Neuronal stem cell (in vitro differentiated cells): ENCODE measurements at regions not wholly inside any gene's neighbourhood (a gene's known extent, or its start where the extent isn't known, plus 50 kb on each side); places are given as distances from the start of the nearest gene placed in this dataset.

ENCODE experiments used
- DNase-seq: peaks from one replicate; pipeline ENCODE4 v3.0.0-alpha.2; 2013; ENCODE audit warnings: low spot score
- H2AFZ ChIP-seq: one replicate; pipeline ENCODE4 v1.6.1; 2013; ENCODE audit warnings: mild to moderate bottlenecking, low read length, inconsistent platforms
- H2AK5ac ChIP-seq: 2 replicates; pipeline ENCODE4 v1.6.1; 2013; ENCODE audit warnings: low read depth, mild to moderate bottlenecking, inconsistent platforms, low read length, moderate library complexity, mixed read lengths
- H2BK120ac ChIP-seq: 2 replicates; pipeline ENCODE4 v1.6.1; 2013; ENCODE audit warnings: low read depth, mild to moderate bottlenecking, inconsistent platforms, low read length, moderate library complexity, mixed read lengths
- H2BK12ac ChIP-seq: one replicate; pipeline ENCODE4 v1.6.1; 2013; ENCODE audit warnings: low read length, inconsistent platforms
- H2BK15ac ChIP-seq: 2 replicates; pipeline ENCODE4 v1.6.1; 2013; ENCODE audit warnings: mild to moderate bottlenecking, low read length, inconsistent platforms, mixed read lengths
- H2BK5ac ChIP-seq: one replicate; pipeline ENCODE4 v1.6.1; 2013; ENCODE audit warnings: inconsistent platforms, mild to moderate bottlenecking, low read length, moderate library complexity
- H3K14ac ChIP-seq: one replicate; pipeline ENCODE4 v1.6.1; 2013; ENCODE audit warnings: low read length, inconsistent platforms
- H3K18ac ChIP-seq: 2 replicates; pipeline ENCODE4 v1.6.1; 2013; ENCODE audit warnings: low read length, inconsistent platforms
- H3K23ac ChIP-seq: 2 replicates; pipeline ENCODE4 v1.6.1; 2013; ENCODE audit warnings: low read depth, mild to moderate bottlenecking, mixed read lengths, low read length, inconsistent platforms; ENCODE audit not compliant: poor library complexity
- H3K27ac ChIP-seq: replicated peaks from 3 replicates; pipeline ENCODE4 v1.5.1; 2013; ENCODE audit warnings: low read length, inconsistent platforms
- H3K27me3 ChIP-seq, 3 experiments: 2 replicates each; pipeline ENCODE4 v1.6.1; 2013; ENCODE audit warnings: low read length in 3 of 3, mild to moderate bottlenecking in 2 of 3, inconsistent platforms in 1 of 3, low read depth in 1 of 3, mixed read lengths in 1 of 3, moderate library complexity in 1 of 3; ENCODE audit not compliant: control insufficient read depth in 3 of 3, insufficient read depth in 3 of 3
- H3K36me3 ChIP-seq, 2 donors: replicated peaks in 1 of 2; 2 replicates each; pipeline ENCODE4 v1.6.1; 2013; ENCODE audit warnings: low read length in 2 of 2; ENCODE audit not compliant: control insufficient read depth in 2 of 2, insufficient read depth in 2 of 2
- H3K4ac ChIP-seq: 2 replicates; pipeline ENCODE4 v1.6.1; 2013; ENCODE audit warnings: inconsistent platforms, mild to moderate bottlenecking, low read length, moderate library complexity
- H3K4me1 ChIP-seq, 2 donors: 1 replicate in 1 of 2; 2 replicates in 1 of 2; pipeline ENCODE4 v1.6.1; 2013; ENCODE audit warnings: low read length in 2 of 2, low read depth in 1 of 2; ENCODE audit not compliant: control insufficient read depth in 2 of 2, insufficient read depth in 1 of 2
- H3K4me2 ChIP-seq: one replicate; pipeline ENCODE4 v1.6.1; 2013; ENCODE audit warnings: mild to moderate bottlenecking, low read length, inconsistent platforms; ENCODE audit not compliant: insufficient read depth, poor library complexity, severe bottlenecking
- H3K4me3 ChIP-seq, 2 donors: 2 replicates each; pipeline ENCODE4 v1.5.1; 2013; ENCODE audit warnings: low read length in 2 of 2, mild to moderate bottlenecking in 2 of 2, inconsistent platforms in 1 of 2, moderate library complexity in 1 of 2
- H3K79me1 ChIP-seq: one replicate; pipeline ENCODE4 v1.6.1; 2013; ENCODE audit warnings: low read depth, mild to moderate bottlenecking, inconsistent platforms, low read length, moderate library complexity
- H3K9ac ChIP-seq: one replicate; pipeline ENCODE4 v1.6.1; 2013; ENCODE audit warnings: mild to moderate bottlenecking, low read depth, low read length, inconsistent platforms; ENCODE audit not compliant: poor library complexity
- H3K9me3 ChIP-seq, 2 donors: replicated peaks in 1 of 2; 2 replicates each; pipeline versions ENCODE3 to v1.6.1; 2013; ENCODE audit warnings: low read length in 2 of 2, mild to moderate bottlenecking in 2 of 2, inconsistent platforms in 1 of 2, low read depth in 1 of 2, mixed read lengths in 1 of 2, moderate library complexity in 1 of 2; ENCODE audit not compliant: control insufficient read depth in 2 of 2, insufficient read depth in 1 of 2
- H4K8ac ChIP-seq: one replicate; pipeline ENCODE4 v1.6.1; 2013; ENCODE audit warnings: low read depth, mild to moderate bottlenecking, inconsistent platforms, low read length, moderate library complexity
- H4K91ac ChIP-seq: one replicate; pipeline ENCODE4 v1.6.1; 2013; ENCODE audit warnings: low read length, low read depth, mild to moderate bottlenecking, inconsistent platforms; ENCODE audit not compliant: poor library complexity
- WGBS, 2 donors: extraction: QIAGEN DNeasy Blood & Tissue Kit; methylation state at CpG; one replicate each; pipeline ENCODE4 v1.1.7; 2013; ENCODE audit warnings: missing lambda C conversion rate in 2 of 2, mixed read lengths in 1 of 2; ENCODE audit not compliant: insufficient read length in 2 of 2, insufficient replicate concordance in 1 of 2; ENCODE audit errors: extremely low coverage in 2 of 2; 5-methylcytosine and 5-hydroxymethylcytosine counted together

GRCh38 chr12:41700940-41701339 is 443.7 kb downstream of the GXYLT1 start:
- no peak overlapping the region for H3K4ac ChIP-seq
- no peak overlapping the region for H3K27ac ChIP-seq
- H3K27me3 ChIP-seq = no peaks in the 10 kb centered on the region
- no peaks in the 10 kb centered on the region for H3K4me1 ChIP-seq
- no peak for DNase-seq
- no peak overlapping the region for H2BK120ac ChIP-seq
- no peak overlapping the region for H2AK5ac ChIP-seq
- no peak overlapping the region for H3K14ac ChIP-seq
- H2BK5ac ChIP-seq = no peak overlapping the region
- no peak overlapping the region for H4K91ac ChIP-seq
- no peak overlapping the region for H2AFZ ChIP-seq
- H3K18ac ChIP-seq = no peak overlapping the region
- H3K4me3 ChIP-seq = no peak overlapping the region
- no peaks in the 10 kb centered on the region for H3K79me1 ChIP-seq
- H3K9ac ChIP-seq = no peak overlapping the region
- H3K23ac ChIP-seq = no peak overlapping the region
- no peak overlapping the region for H2BK12ac ChIP-seq
- H2BK15ac ChIP-seq = no peak overlapping the region
- H3K4me2 ChIP-seq = no peak overlapping the region
- H3K9me3 ChIP-seq = no peaks in the 10 kb centered on the region
- H4K8ac ChIP-seq = no peak overlapping the region
- no CpG with 5 or more reads among the region's 4 CpGs for WGBS, 2 donors
- no peaks in the 10 kb centered on the region for H3K36me3 ChIP-seq

GRCh38 chr12:41699658-41700057 is 445.0 kb downstream of the GXYLT1 start:
- Histone ChIP-seq H3K4me1 (no peaks in the 10 kb centered on the region), H3K23ac (no peak overlapping the region), H3K18ac (no peak overlapping the region), H3K4me2 (no peak overlapping the region), H3K9ac (no peak overlapping the region), H3K27me3 (no peaks in the 10 kb centered on the region), H2BK120ac (no peak overlapping the region), H2BK15ac (no peak overlapping the region), H2BK5ac (no peak overlapping the region), H2AFZ (no peak overlapping the region), H2BK12ac (no peak overlapping the region), H3K36me3 (no peaks in the 10 kb centered on the region), H4K91ac (no peak overlapping the region), H4K8ac (no peak overlapping the region), H3K79me1 (no peaks in the 10 kb centered on the region), H2AK5ac (no peak overlapping the region), H3K4ac (no peak overlapping the region), H3K4me3 (no peak overlapping the region), H3K9me3 (no peaks in the 10 kb centered on the region), H3K27ac (no peak overlapping the region), H3K14ac (no peak overlapping the region)
- no peak for DNase-seq
- no CpG with 5 or more reads among the region's 3 CpGs for WGBS, 2 donors

GRCh38 chr12:41697161-41697560 is 447.5 kb downstream of the GXYLT1 start:
- Histone ChIP-seq H2AFZ (no peak overlapping the region), H3K9me3 (no peaks in the 10 kb centered on the region), H2BK15ac (no peak overlapping the region), H2AK5ac (no peak overlapping the region), H4K8ac (no peak overlapping the region), H3K79me1 (no peaks in the 10 kb centered on the region), H4K91ac (no peak overlapping the region), H2BK12ac (no peak overlapping the region), H3K4me3 (no peak overlapping the region), H3K18ac (no peak overlapping the region), H2BK5ac (no peak overlapping the region), H3K23ac (no peak overlapping the region), H3K4ac (no peak overlapping the region), H3K9ac (no peak overlapping the region), H3K36me3 (no peaks in the 10 kb centered on the region), H3K4me1 (no peaks in the 10 kb centered on the region), H3K14ac (no peak overlapping the region), H3K27ac (no peak overlapping the region), H3K4me2 (no peak overlapping the region), H3K27me3 (no peaks in the 10 kb centered on the region), H2BK120ac (no peak overlapping the region)
- DNase-seq = no peak
- WGBS, 2 donors = no CpG with 5 or more reads among the region's 2 CpGs

GRCh38 chr12:41684997-41685396 is 459.7 kb downstream of the GXYLT1 start:
- Histone ChIP-seq H3K9ac (no peak overlapping the region), H3K4ac (no peak overlapping the region), H3K9me3 (no peaks in the 10 kb centered on the region), H2AFZ (no peak overlapping the region), H2BK5ac (no peak overlapping the region), H3K4me3 (no peak overlapping the region), H2BK15ac (no peak overlapping the region), H3K27ac (no peak overlapping the region), H4K91ac (no peak overlapping the region), H4K8ac (no peak overlapping the region), H3K79me1 (no peaks in the 10 kb centered on the region), H3K27me3 (no peaks in the 10 kb centered on the region), H3K4me1 (no peaks in the 10 kb centered on the region), H2BK120ac (no peak overlapping the region), H3K36me3 (no peaks in the 10 kb centered on the region), H3K18ac (no peak overlapping the region), H2BK12ac (no peak overlapping the region), H3K4me2 (no peak overlapping the region), H3K14ac (no peak overlapping the region), H2AK5ac (no peak overlapping the region), H3K23ac (no peak overlapping the region)
- no peak for DNase-seq
